ENCODE measurements at regions not wholly inside any gene's neighbourhood (a gene's known extent, or its start where the extent isn't known, plus 50 kb on each side); places are given as distances from the start of the nearest gene placed in this dataset.

- in situ Hi-C loops (cut with HindIII; ENCODE audit: low pct_unique_long_range_greater_than_20kb, low sequenced_read_pairs) = no loop called here
- POLR2A ChIA-PET = no interaction called here
Measured at GRCh38 chr3:74891312-74891711, 276.9 kb upstream of the CNTN3 start.

GRCh38 chr3:74883690-74884089, 269.2 kb upstream of the CNTN3 start:
- no TSS peak for BruUV-seq (replicated peaks)
- ChIA-PET POLR2A (no interaction called here), CTCF (no interaction called here)
- intact Hi-C loops (cut with micrococcal nuclease; ENCODE audit: unreplicated experiment) (no loop called here), in situ Hi-C loops (cut with HindIII; ENCODE audit: low pct_unique_long_range_greater_than_20kb, low sequenced_read_pairs) (no loop called here)
- Histone ChIP-seq H3K27me3 (ENCODE audit: control insufficient read depth, insufficient read depth, low read length) (no peaks in the 10 kb centered on the region), H3K27ac (ENCODE audit: low read length) (no peak overlapping the region), H3K4me1 (ENCODE audit: control insufficient read depth, insufficient read depth, low read length) (no peaks in the 10 kb centered on the region), H3K36me3 (ENCODE audit: control insufficient read depth, insufficient read depth, low read length) (no peaks in the 10 kb centered on the region), H3K9me3 (ENCODE audit: control insufficient read depth, insufficient read depth, low read depth, low read length) (no peaks in the 10 kb centered on the region), H3K4me3 (ENCODE audit: low read depth in 2 of 2, low read length in 2 of 2) (no peak overlapping the region)
- peak; percentile 1 for DNase-seq (ENCODE audit: low read depth, low spot score)
- TF ChIP-seq POLR2AphosphoS5 (IDR thresholded peaks at IDR 0.05; ENCODE audit: low read depth, low read length) = no peak
- TF ChIP-seq, protein P1, sequence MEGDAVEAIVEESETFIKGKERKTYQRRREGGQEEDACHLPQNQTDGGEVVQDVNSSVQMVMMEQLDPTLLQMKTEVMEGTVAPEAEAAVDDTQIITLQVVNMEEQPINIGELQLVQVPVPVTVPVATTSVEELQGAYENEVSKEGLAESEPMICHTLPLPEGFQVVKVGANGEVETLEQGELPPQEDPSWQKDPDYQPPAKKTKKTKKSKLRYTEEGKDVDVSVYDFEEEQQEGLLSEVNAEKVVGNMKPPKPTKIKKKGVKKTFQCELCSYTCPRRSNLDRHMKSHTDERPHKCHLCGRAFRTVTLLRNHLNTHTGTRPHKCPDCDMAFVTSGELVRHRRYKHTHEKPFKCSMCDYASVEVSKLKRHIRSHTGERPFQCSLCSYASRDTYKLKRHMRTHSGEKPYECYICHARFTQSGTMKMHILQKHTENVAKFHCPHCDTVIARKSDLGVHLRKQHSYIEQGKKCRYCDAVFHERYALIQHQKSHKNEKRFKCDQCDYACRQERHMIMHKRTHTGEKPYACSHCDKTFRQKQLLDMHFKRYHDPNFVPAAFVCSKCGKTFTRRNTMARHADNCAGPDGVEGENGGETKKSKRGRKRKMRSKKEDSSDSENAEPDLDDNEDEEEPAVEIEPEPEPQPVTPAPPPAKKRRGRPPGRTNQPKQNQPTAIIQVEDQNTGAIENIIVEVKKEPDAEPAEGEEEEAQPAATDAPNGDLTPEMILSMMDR (IDR thresholded peaks at IDR 0.05) = peak; percentile 26
- no peak for ATAC-seq

More at GRCh38 chr3:74891312-74891711, 276.9 kb upstream of the CNTN3 start:
- no peak for ATAC-seq
- Histone ChIP-seq H3K27ac (ENCODE audit: low read length) (no peak overlapping the region), H3K27me3 (ENCODE audit: control insufficient read depth, insufficient read depth, low read length) (no peaks in the 10 kb centered on the region), H3K4me1 (ENCODE audit: control insufficient read depth, insufficient read depth, low read length) (no peaks in the 10 kb centered on the region), H3K4me3 (ENCODE audit: low read depth in 2 of 2, low read length in 2 of 2) (no peak overlapping the region), H3K36me3 (ENCODE audit: control insufficient read depth, insufficient read depth, low read length) (no peaks in the 10 kb centered on the region), H3K9me3 (ENCODE audit: control insufficient read depth, insufficient read depth, low read depth, low read length) (no peaks in the 10 kb centered on the region)
- CTCF ChIA-PET = no interaction called here
- intact Hi-C loops (cut with micrococcal nuclease; ENCODE audit: unreplicated experiment) = no loop called here
- TF ChIP-seq, protein P2, sequence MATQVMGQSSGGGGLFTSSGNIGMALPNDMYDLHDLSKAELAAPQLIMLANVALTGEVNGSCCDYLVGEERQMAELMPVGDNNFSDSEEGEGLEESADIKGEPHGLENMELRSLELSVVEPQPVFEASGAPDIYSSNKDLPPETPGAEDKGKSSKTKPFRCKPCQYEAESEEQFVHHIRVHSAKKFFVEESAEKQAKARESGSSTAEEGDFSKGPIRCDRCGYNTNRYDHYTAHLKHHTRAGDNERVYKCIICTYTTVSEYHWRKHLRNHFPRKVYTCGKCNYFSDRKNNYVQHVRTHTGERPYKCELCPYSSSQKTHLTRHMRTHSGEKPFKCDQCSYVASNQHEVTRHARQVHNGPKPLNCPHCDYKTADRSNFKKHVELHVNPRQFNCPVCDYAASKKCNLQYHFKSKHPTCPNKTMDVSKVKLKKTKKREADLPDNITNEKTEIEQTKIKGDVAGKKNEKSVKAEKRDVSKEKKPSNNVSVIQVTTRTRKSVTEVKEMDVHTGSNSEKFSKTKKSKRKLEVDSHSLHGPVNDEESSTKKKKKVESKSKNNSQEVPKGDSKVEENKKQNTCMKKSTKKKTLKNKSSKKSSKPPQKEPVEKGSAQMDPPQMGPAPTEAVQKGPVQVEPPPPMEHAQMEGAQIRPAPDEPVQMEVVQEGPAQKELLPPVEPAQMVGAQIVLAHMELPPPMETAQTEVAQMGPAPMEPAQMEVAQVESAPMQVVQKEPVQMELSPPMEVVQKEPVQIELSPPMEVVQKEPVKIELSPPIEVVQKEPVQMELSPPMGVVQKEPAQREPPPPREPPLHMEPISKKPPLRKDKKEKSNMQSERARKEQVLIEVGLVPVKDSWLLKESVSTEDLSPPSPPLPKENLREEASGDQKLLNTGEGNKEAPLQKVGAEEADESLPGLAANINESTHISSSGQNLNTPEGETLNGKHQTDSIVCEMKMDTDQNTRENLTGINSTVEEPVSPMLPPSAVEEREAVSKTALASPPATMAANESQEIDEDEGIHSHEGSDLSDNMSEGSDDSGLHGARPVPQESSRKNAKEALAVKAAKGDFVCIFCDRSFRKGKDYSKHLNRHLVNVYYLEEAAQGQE (IDR thresholded peaks at IDR 0.05; ENCODE audit: insufficient read depth in 1 of 2, low read depth in 2 of 2, low read length in 1 of 2) = no peak
- TF ChIP-seq TCF7L2 (IDR thresholded peaks at IDR 0.05; ENCODE audit: low read depth, low read length) (no peak), POLR2AphosphoS5 (IDR thresholded peaks at IDR 0.05; ENCODE audit: low read depth, low read length) (no peak), SIN3A (IDR thresholded peaks at IDR 0.05; ENCODE audit: borderline replicate concordance, insufficient read depth, low read depth, low read length) (no peak)
- TF ChIP-seq, protein P1 (IDR thresholded peaks at IDR 0.05) = no peak
- DNase-seq (ENCODE audit: low read depth, low spot score) = no peak
- BruUV-seq (replicated peaks) = no TSS peak

DNA sequence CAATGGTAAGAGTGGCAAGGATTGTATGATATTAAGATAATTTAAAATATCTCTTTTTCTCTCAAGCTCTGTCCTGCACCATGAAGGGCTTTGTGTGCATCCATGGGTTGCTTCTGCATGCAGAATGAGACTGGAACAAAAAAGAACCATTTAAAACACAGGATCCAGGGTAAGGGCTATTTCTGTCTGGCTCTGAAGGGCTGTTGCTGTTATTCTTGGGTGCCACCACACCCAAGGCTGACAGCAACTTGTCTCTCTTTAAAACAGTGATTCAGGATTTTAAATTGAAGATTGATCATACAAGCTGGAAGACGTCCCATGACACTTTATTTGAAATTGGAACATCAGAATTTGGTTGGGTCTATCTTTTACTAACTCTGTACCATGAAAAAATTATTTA, 268.8 kb upstream of the CNTN3 start:
- H3K4me1 ChIP-seq (ENCODE audit: control insufficient read depth, insufficient read depth, low read length) = no peaks in the 10 kb centered on the region
- CTCF ChIA-PET = no interaction called here
- POLR2A ChIA-PET = no interaction called here
- DNase-seq (ENCODE audit: low read depth, low spot score) = no peak
- no TSS peak for BruUV-seq (replicated peaks)
- no peak for ATAC-seq
- intact Hi-C loops (cut with micrococcal nuclease; ENCODE audit: unreplicated experiment) (no loop called here), in situ Hi-C loops (cut with HindIII; ENCODE audit: low pct_unique_long_range_greater_than_20kb, low sequenced_read_pairs) (no loop called here)
- H3K27me3 ChIP-seq (ENCODE audit: control insufficient read depth, insufficient read depth, low read length) = no peaks in the 10 kb centered on the region
- H3K27ac ChIP-seq (ENCODE audit: low read length) = no peak overlapping the region
- H3K36me3 ChIP-seq (ENCODE audit: control insufficient read depth, insufficient read depth, low read length) = no peaks in the 10 kb centered on the region
- H3K9me3 ChIP-seq (ENCODE audit: control insufficient read depth, insufficient read depth, low read depth, low read length) = no peaks in the 10 kb centered on the region
- TF ChIP-seq, protein P1 (IDR thresholded peaks at IDR 0.05) = no peak
- TF ChIP-seq SIN3A (IDR thresholded peaks at IDR 0.05; ENCODE audit: borderline replicate concordance, insufficient read depth, low read depth, low read length) (no peak), POLR2AphosphoS5 (IDR thresholded peaks at IDR 0.05; ENCODE audit: low read depth, low read length) (no peak), TCF7L2 (IDR thresholded peaks at IDR 0.05; ENCODE audit: low read depth, low read length) (no peak)
- TF ChIP-seq, protein P2 (IDR thresholded peaks at IDR 0.05; ENCODE audit: insufficient read depth in 1 of 2, low read depth in 2 of 2, low read length in 1 of 2) = no peak
- H3K4me3 ChIP-seq (ENCODE audit: low read depth in 2 of 2, low read length in 2 of 2) = no peak overlapping the region

All from Panc1 (cell line).